HG02970 (cell line): ENCODE measurements at regions not wholly inside any gene's neighbourhood (a gene's known extent, or its start where the extent isn't known, plus 50 kb on each side); places are given as distances from the start of the nearest gene placed in this dataset.
"Not testable (repeated sequence)": the region's sequence is repeated elsewhere in the genome, so short reads cannot be mapped to it uniquely, and the experiment has no call there.

ENCODE experiments used
- ATAC-seq: cut with Tn5 transposase; IDR thresholded peaks from one replicate; pipeline ENCODE4 v1.9.1; 2021; ENCODE audit warnings: mild to moderate bottlenecking, moderate library complexity, moderate number of reproducible peaks; ENCODE audit not compliant: unreplicated experiment, low FRiP score

- no peak for ATAC-seq
Observed at GRCh38 chr6:86128130-86128814, 485.6 kb upstream of the SYNCRIP start.

DNA sequence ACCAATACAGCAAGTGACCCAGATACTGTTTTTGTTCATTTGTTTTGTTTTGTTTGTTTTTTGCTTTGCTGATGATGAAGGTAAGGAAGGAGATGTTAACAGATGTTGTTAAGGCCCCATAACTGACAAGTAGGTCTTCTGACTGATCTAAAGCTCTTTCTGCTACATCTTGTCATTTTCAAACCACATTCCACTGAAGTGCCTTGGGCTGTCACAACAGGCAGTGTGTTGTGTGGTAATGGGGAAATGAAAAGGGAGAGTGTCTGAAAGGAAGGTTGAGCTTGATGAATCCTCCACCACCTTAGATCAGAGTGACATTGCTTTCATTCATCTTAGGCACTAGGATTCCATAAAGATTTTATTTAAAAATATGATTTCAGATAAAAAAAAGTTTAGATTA lies 479.4 kb upstream of the SYNCRIP start:
- no peak for ATAC-seq

GRCh38 chr6:86118271-86118670 lies 475.6 kb upstream of the SYNCRIP start:
- no peak for ATAC-seq

- ATAC-seq: no peak
Observed at GRCh38 chr6:86107985-86108384, 465.3 kb upstream of the SYNCRIP start.

GRCh38 chr6:86087954-86088353 lies 445.3 kb upstream of the SYNCRIP start:
- no peak for ATAC-seq

GRCh38 chr6:86079938-86080337 lies 437.3 kb upstream of the SYNCRIP start:
- no peak for ATAC-seq

DNA sequence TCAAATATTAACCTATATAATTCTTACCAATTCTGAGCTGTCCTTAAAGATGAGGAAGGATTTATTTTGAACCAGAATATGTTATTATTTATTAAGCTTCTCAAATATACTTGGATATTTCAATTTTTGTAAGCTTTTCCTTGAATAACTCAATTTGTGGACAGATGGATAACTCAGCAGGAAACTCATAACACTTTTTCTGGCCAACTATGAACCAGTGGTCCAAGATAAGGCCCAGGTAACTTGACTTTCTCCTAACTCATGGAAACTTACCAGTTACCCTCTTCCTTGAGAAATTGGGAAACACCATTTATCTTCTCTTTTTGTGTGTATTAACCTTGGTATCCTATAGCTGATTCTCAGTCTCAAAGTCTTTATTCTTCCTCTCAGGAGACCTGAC lies 427.5 kb upstream of the SYNCRIP start:
- no peak for ATAC-seq

DNA sequence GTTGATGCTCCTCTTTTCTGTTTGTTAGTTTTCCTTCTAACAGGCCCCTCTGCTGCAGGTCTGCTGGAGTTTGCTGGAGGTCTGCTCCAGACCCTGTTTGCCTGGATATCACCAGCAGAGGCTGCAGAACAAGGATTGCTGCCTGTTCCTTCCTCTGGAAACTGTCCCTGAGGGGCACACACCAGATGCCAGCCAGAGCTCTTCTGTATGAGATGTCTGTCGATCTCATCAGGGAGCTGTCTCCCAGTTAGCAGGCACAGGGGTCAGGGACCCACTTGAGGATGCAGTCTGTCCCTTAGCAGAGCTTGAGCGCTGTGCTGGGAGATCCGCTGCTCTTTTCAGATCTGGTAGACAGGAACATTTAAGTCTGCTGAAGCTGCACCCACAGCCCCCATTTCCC lies 422.3 kb upstream of the SYNCRIP start:
- not testable (repeated sequence) for ATAC-seq

DNA sequence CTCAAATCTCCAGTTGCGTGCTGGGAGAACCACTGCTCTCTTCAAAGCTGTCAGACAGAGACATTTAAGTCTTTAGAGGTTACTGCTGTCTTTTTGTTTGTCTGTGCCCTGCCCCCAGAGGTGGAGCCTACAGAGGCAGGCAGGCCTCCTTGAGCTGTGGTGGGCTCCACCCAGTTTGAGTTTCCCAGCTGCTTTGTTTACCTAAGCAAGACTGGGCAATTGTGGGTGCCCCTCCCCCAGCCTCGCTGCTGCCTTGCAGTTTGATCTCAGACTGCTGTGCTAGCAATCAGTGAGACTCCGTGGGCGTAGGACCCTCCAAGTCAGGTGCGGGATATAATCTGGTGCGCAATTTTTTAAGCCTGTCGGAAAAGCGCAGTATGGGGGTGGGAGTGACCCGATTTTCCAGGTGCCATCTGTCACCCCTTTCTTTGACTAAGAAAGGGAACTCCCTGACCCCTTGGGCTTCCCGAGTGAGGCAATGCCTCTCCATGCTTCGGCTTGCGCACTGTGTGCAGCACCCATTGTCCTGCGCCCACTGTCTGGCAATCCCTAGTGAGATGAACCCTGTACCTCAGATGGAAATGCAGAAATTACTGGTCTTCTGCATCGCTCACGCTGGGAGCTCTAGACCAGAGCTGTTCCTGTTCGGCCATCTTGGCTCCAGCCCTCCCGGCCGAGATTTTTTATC lies 414.8 kb upstream of the SYNCRIP start:
- ATAC-seq: not testable (repeated sequence)

DNA sequence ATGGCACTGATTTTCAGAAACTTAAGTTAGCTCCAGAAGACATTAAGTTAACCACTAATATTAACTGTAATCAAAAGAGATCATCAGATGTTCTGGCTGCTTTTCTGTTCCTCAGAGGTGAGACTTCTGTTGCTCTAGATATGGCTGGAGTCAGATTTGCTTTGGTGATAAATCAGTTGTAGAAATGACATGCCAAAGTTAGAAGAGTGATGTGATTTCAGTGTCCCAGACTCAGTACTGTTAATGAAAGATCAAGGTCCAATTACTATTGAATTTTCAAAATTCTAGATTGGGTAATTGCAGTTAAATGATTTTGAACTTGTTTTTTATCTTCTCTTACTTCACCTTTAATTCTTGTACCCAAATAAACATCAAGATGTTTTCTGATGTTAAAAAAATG lies 402.4 kb upstream of the SYNCRIP start:
- ATAC-seq: no peak

GRCh38 chr6:86042214-86042613 lies 399.5 kb upstream of the SYNCRIP start:
- no peak for ATAC-seq

DNA sequence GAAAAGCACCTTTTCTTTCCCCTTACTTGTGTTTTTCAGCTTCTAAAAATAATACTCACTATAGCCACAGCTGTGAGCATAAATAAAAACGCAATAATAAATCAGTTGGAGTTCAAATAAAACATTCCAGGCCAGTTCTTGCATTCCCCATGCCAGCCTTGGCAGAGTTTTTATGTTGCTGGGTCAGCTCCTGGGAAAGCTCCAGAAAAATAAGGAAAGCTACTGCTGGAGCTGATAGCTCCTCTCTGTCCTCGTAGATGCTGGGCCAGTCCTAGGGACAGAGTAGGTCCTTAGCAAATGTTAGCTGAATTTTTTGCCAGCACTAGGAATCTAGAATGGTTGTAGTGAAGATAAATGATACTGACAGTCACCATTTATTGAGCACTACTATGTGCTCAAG lies 389.0 kb upstream of the SYNCRIP start:
- ATAC-seq: no peak

- no peak for ATAC-seq
Observed at GRCh38 chr6:86030875-86031274, 388.2 kb upstream of the SYNCRIP start.

DNA sequence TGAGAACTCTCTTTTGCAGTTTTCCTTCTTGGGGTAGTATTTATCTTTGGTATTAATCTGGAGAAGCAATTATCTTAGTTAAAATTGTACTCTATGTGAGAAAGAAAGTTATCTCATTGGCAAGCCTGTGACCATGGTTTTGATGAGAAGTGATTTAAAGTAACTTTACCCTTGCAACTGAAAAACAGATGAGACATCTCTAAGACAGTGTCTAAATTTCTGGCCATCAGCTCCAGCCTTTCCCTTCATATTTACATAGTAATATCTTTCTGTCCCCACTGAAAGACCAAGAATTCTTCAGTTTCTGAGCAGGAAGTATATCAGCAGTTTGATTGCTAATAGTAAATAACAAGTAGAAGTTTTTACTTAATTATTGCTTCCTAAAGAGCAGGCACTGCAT lies 386.1 kb upstream of the SYNCRIP start:
- no peak for ATAC-seq

DNA sequence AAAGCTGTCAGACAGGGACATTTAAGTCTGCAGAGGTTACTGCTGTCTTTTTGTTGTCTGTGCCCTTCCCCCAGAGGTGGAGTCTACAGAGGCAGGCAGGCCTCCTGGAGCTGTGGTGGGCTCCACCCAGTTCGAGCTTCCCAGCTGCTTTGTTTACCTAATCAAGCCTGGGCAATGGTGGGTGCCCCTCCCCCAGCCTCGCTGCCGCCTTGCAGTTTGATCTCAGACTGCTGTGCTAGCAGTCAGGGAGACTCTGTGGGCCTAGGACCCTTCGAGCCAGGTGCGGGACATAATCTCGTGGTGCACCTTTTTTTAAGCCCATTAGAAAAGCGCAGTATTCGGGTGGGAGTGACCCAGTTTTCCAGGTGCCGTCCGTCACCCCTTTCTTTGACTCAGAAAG lies 384.2 kb upstream of the SYNCRIP start:
- ATAC-seq: not testable (repeated sequence)

DNA sequence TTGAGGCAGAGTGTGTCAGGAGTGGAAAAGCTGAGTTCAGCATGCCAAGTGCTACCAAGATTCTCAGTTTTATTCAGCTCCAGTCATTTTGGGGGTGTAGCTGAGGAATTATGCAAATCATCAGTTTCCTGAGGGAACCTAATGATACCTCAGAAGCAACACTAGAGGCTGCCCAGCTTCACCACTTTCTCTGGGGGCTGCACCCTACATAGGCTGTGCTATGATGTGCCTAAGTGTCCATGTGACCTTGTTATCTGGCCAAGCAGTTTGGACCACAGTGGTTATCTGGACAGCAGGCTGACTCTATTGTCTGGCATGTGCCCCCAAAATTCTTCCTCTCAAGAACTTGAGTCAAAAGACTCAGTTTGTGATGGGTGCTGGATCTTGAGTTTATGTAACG lies 374.6 kb upstream of the SYNCRIP start:
- no peak for ATAC-seq

DNA sequence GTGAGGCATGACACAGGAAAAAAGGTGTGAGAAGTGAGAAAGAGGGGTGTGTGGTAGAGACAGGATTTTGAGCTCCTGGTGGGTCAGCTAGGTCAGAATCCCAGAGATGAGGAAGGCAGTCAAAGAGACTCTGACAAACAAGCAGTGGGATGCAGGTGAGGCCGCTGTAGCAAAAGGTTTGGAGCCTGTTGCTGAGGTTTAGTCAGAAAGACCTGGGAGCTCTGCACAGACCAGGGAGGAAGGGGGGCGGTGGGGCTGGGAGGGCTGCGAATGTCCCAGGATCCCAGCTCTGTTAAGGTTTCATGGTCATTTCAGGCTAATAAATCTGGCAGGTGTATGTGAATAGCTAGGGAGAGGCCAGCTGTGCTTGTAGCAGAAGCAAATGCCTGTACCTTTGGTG lies 373.9 kb upstream of the SYNCRIP start:
- no peak for ATAC-seq

- no peak for ATAC-seq
Observed at GRCh38 chr6:86016077-86016476, 373.4 kb upstream of the SYNCRIP start.

GRCh38 chr6:86012991-86013390 lies 370.3 kb upstream of the SYNCRIP start:
- ATAC-seq: not testable (repeated sequence)

DNA sequence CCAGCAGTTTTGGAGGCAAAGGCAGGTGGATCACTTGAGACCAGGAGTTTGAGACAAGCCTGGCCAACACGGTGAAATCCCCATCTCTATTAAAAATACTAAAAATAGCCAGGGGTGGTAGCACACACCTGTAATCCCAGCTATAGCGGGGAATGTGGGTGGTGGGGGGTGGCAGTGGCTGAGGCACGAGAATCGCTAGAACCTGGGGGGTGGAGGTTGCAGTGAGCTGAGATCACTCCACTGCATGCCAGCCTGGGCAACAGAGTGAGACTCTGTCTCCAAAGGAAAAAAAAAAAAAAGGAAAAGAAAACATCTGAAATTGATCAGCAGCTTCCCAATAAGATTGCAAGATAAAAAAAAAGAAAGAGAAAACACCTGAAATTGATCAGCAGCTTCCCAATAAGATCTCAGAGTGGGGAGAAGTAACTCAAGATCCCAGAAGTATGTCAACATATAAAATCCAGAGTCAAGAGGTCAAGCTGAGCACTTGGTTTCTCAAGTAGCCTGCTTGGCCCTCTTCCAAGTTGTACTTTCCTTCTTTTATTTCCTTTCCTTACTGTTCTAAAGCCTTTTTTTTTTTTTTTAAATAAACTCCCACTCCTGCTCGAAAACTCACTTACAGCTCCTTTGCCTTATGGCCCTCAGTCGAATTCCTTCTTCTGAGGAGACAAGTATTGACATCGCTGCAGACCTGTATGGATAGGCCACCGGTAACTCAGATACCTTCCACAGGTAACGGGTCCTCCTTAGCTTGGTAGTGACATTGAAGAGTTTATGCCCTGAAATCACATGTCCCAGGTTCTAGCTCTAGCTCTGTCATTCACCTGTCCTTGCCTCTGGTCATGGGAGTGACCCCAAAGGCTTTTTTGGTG lies 368.5 kb upstream of the SYNCRIP start:
- ATAC-seq: no peak

DNA sequence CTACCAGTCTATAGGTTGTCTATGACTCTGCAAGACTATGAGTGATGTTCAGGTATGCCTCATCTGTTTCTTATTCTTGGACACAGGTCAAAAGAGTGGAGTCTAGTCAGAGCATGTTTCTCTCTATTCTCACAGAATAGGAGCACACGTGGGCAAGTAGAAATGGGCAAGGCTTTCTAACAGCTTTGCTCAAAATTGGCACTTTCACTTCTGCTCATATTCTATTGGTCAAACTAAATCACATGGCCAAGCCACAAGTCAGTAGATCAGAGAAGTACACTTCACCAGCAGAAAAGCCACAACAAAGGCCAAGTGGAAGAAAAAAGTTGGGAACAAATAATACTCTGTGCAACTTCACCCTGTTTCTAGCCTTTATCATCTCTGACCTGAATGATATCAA lies 354.5 kb upstream of the SYNCRIP start:
- ATAC-seq: no peak
